Esophagus muscularis mucosa (tissue), 4 donors: ENCODE measurements at regions not wholly inside any gene's neighbourhood (a gene's known extent, or its start where the extent isn't known, plus 50 kb on each side); places are given as distances from the start of the nearest gene placed in this dataset.

Experiments used
- DNase-seq: peaks from one replicate; pipeline ENCODE4 v3.0.0-alpha.2; 2017; ENCODE audit errors: extremely low spot score
- H3K27ac ChIP-seq, 4 donors: fragments of 200-600 bp; sonication (generic); replicated peaks in 1 of 4; 1 replicate in 3 of 4; 2 replicates in 1 of 4; pipeline ENCODE4 v1.5.1; 2016 to 2019; ENCODE audit warnings: mild to moderate bottlenecking in 1 of 4
- H3K27me3 ChIP-seq, 4 donors: fragments of 200-600 bp; sonication (generic); one replicate each; pipeline versions ENCODE4 v1.5.1 to v1.6.0; 2016 to 2019
- H3K36me3 ChIP-seq, 4 donors: fragments of 200-600 bp; sonication (generic); one replicate each; pipeline ENCODE4 v1.5.1; 2016 to 2019
- H3K4me1 ChIP-seq, 4 donors: fragments of 200-600 bp; sonication (generic); one replicate each; pipeline ENCODE4 v1.5.1; 2016 to 2019
- H3K4me3 ChIP-seq, 4 donors: fragments of 200-600 bp; sonication (generic); 1 replicate in 2 of 4; 2 replicates in 2 of 4; pipeline ENCODE4 v1.5.1; 2016 to 2019; ENCODE audit warnings: mild to moderate bottlenecking in 4 of 4, moderate library complexity in 1 of 4
- H3K9me3 ChIP-seq, 4 donors: fragments of 200-600 bp; sonication (generic); 1 replicate in 3 of 4; 2 replicates in 1 of 4; pipeline ENCODE4 v1.5.1; 2016 to 2019
- EP300 ChIP-seq: sonication (generic); formaldehyde crosslinking; IDR thresholded peaks from one replicate; pipeline ENCODE4 v1.6.1; 2017; ENCODE audit warnings: antibody characterized with exemption
- POLR2A ChIP-seq: fragments of 450-650 bp; IDR thresholded peaks from one replicate; pipeline ENCODE4 v1.6.1; 2017; ENCODE audit warnings: antibody characterized with exemption, moderate library complexity, mild to moderate bottlenecking, low read depth
- POLR2AphosphoS5 ChIP-seq, 2 donors: sonication (generic); formaldehyde crosslinking; IDR thresholded peaks; one replicate each; pipeline ENCODE4 v1.6.1; 2017; ENCODE audit warnings: antibody characterized with exemption in 2 of 2
- WGBS: methylation state at CpG from one replicate; pipeline ENCODE4 v1.1.5; 2018; 5-methylcytosine and 5-hydroxymethylcytosine counted together
- intact Hi-C: fragments of 100-400 bp; cut with DNase I; formaldehyde crosslinking; loops from one replicate; pipeline ENCODE4 v1.15.1; 2023
- TF ChIP-seq, protein P1 (sequence below), 3 experiments: fragments of 200-600 bp in 2 of 3; fragments of 450-650 bp in 1 of 3; sonication (generic) in 2 of 3; IDR thresholded peaks; one replicate each; pipeline ENCODE4 v1.5.1; 2017 to 2019; ENCODE audit warnings: antibody characterized with exemption in 3 of 3, mild to moderate bottlenecking in 2 of 3, moderate library complexity in 1 of 3

DNA sequence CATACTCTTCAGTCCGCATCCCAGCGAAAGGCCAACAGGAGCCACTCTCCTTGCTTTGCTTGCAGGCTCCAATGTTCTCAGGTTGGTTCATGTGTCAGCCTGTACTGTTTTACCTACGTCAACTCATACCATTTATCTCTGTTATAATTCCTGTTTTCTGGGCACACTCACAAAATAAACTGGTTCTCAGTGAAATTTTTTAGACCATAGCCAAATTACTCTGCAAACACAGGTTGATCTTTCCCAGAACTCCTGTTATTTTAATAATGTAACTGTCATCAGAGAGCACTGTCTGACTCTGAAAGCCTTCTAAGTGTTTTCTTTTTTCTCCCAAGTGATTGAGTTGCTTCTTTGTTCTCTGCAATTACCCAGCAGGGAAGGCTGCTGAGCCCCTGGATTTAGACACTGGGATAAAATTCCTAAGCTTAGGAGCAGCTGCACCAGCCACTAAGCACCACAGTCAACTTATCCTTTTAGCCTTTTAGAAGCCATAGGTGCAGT is 111.6 kb upstream of the PIEZO2 start:
- intact Hi-C loops = no loop called here
- WGBS = 68% methylated on average over 3 of the region's 3 CpGs
- TF ChIP-seq, protein P1, sequence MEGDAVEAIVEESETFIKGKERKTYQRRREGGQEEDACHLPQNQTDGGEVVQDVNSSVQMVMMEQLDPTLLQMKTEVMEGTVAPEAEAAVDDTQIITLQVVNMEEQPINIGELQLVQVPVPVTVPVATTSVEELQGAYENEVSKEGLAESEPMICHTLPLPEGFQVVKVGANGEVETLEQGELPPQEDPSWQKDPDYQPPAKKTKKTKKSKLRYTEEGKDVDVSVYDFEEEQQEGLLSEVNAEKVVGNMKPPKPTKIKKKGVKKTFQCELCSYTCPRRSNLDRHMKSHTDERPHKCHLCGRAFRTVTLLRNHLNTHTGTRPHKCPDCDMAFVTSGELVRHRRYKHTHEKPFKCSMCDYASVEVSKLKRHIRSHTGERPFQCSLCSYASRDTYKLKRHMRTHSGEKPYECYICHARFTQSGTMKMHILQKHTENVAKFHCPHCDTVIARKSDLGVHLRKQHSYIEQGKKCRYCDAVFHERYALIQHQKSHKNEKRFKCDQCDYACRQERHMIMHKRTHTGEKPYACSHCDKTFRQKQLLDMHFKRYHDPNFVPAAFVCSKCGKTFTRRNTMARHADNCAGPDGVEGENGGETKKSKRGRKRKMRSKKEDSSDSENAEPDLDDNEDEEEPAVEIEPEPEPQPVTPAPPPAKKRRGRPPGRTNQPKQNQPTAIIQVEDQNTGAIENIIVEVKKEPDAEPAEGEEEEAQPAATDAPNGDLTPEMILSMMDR (IDR thresholded peaks at IDR 0.05) = no peak
- no peak for TF ChIP-seq POLR2A
- no peak for TF ChIP-seq POLR2AphosphoS5 (IDR thresholded peaks at IDR 0.05)
- TF ChIP-seq EP300 = no peak

DNA sequence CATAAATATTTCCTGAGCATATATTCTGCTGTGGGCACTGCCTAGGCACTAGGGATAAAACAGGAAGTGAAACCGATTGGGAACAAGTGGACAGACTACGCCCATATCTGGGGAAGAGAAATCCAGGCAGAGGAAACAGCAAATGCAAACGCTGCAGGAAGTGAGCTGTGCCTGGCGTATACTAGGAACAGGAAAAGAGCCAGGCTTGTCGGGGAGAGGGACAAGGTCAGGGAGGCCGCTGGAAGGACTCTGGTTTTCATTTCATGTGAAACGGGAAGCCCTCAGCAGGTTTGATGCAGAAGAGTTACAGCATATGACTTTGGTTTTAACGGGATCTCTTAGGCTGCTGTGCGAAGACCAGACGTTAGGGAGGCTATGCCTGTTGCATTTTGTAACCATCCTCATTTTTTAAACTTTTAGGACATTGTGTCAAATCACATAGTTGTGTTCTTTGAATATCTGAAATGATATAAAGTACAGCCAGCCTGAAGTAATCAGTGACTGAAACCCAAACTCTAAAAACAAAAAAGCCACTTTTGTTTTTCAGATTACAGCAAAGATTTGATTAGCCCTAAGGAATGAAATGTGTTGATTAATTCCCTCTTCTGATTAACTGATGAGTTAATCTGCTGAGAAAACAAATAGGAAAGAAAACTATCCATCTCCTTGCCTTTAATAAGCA is 110.2 kb upstream of the PIEZO2 start:
- Histone ChIP-seq H3K9me3 (peaks cover 0 to 8% (median 0%) of the 10 kb centered on the region in 4 donors), H3K4me1 (no peaks in the 10 kb centered on the region), H3K27me3 (no peaks in the 10 kb centered on the region), H3K36me3 (no peaks in the 10 kb centered on the region), H3K4me3 (no peak overlapping the region), H3K27ac (no peak overlapping the region)
- intact Hi-C loops = no loop called here
- 53% methylated on average over 10 of the region's 10 CpGs for WGBS
- no peak for DNase-seq
- peak in 1 of 2 donors; percentile 10 for TF ChIP-seq POLR2AphosphoS5 (IDR thresholded peaks at IDR 0.05)
- no peak for TF ChIP-seq EP300
- TF ChIP-seq, protein P1 (IDR thresholded peaks at IDR 0.05) = no peak
- no peak for TF ChIP-seq POLR2A

More for the DNA sequence above, 111.6 kb upstream of the PIEZO2 start:
- Histone ChIP-seq H3K4me1 (no peaks in the 10 kb centered on the region), H3K4me3 (no peak overlapping the region), H3K9me3 (peaks cover 0 to 8% (median 0%) of the 10 kb centered on the region in 4 donors), H3K27me3 (no peaks in the 10 kb centered on the region), H3K36me3 (no peaks in the 10 kb centered on the region), H3K27ac (no peak overlapping the region)
- DNase-seq = no peak

DNA sequence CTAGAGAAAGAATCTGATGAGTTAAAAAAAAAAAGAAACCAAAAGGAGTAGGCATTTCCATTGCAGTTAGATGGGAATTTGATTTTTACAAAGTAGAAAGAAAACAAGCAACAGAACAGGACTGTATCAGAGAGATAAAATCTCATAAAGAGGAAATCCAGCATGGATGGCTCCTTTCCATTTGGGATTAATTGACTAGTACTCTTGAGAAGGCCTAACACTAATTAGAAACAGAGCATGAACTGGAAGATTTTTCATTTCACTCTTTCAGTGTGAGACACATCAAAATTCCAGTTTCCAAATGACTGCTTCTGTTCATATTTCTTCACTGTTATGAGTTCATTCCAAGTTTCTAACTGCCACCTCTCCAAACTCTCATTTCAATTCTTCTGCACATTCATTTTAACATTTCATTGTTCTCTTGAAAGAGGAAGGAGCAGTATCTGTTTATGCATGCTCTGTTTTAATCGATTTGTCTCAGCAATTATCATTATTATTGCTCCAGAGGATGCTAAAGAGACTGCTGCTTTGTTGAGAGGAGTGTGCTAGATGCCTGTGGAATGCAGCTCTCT is 108.8 kb upstream of the PIEZO2 start:
- no peaks in the 10 kb centered on the region for H3K27me3 ChIP-seq
- TF ChIP-seq EP300 = no peak
- TF ChIP-seq, protein P1 (IDR thresholded peaks at IDR 0.05) = no peak
- no peak for TF ChIP-seq POLR2A
- TF ChIP-seq POLR2AphosphoS5 (IDR thresholded peaks at IDR 0.05) = no peak
- intact Hi-C loops = no loop called here
- no peak overlapping the region for H3K27ac ChIP-seq
- H3K4me1 ChIP-seq = no peaks in the 10 kb centered on the region
- 78% methylated on average over 1 of the region's 1 CpG for WGBS
- no peak overlapping the region for H3K4me3 ChIP-seq
- no peaks in the 10 kb centered on the region for H3K36me3 ChIP-seq
- H3K9me3 ChIP-seq = no peaks in the 10 kb centered on the region
- DNase-seq = no peak

DNA sequence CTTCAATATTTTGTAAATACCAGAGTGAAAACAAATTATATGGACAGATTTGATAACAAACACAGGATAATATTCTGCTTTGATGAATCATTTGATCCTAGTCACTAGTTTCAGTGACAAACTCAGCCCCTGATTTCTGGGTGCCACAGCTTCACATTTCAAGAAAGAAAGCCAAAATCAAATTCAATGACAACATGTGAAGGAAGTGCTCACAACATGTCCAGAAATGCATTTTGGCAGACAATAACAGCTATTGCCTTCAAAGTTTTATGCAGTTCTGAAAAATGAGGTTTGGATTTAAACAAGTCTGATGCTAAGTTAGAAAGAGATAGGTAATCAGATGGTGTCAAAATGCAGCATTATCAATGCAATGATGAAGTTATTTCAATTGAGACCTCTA is 106.9 kb upstream of the PIEZO2 start:
- Histone ChIP-seq H3K4me3 (no peak overlapping the region), H3K27me3 (no peaks in the 10 kb centered on the region), H3K9me3 (peaks cover 0 to 3% (median 0%) of the 10 kb centered on the region in 4 donors), H3K4me1 (no peaks in the 10 kb centered on the region), H3K27ac (no peak overlapping the region), H3K36me3 (no peaks in the 10 kb centered on the region)
- no peak for DNase-seq
- intact Hi-C loops = no loop called here
- TF ChIP-seq, protein P1 (IDR thresholded peaks at IDR 0.05) = no peak
- TF ChIP-seq POLR2AphosphoS5 (IDR thresholded peaks at IDR 0.05) = no peak
